Sigmoid colon (tissue), 6 donors: ENCODE measurements at regions not wholly inside any gene's neighbourhood (a gene's known extent, or its start where the extent isn't known, plus 50 kb on each side); places are given as distances from the start of the nearest gene placed in this dataset.

Experiments
- DNase-seq: peaks from one replicate; pipeline ENCODE4 v3.0.0-alpha.2; 2019
- H3K27ac ChIP-seq, 4 donors: fragments of 200-600 bp; sonication (generic); one replicate each; pipeline ENCODE4 v1.5.1; 2016 to 2019; ENCODE audit warnings: mild to moderate bottlenecking in 1 of 4
- H3K27me3 ChIP-seq, 3 donors: fragments of 200-600 bp; sonication (generic); one replicate each; pipeline ENCODE4 v1.5.1; 2019; ENCODE audit warnings: mild to moderate bottlenecking in 1 of 3
- H3K36me3 ChIP-seq, 4 donors: fragments of 200-600 bp; sonication (generic); one replicate each; pipeline ENCODE4 v1.5.1; 2016 to 2019
- H3K4me1 ChIP-seq, 4 donors: fragments of 200-600 bp; sonication (generic); one replicate each; pipeline ENCODE4 v1.5.1; 2017 to 2019
- H3K4me3 ChIP-seq, 4 donors: fragments of 200-600 bp; sonication (generic); one replicate each; pipeline ENCODE4 v1.5.1; 2017 to 2019; ENCODE audit warnings: mild to moderate bottlenecking in 2 of 4, moderate library complexity in 1 of 4
- H3K9me3 ChIP-seq, 4 donors: fragments of 200-600 bp in 3 of 4; sonication (generic) in 3 of 4; one replicate each; pipeline versions ENCODE4 v1.5.1 to v1.6.1; 2013 to 2019
- CTCF ChIP-seq, 4 experiments: fragments of 450-650 bp in 3 of 4; fragments of 200-600 bp in 1 of 4; IDR thresholded peaks; one replicate each; pipeline ENCODE4 v1.5.1; 2016 to 2019; ENCODE audit warnings: antibody characterized with exemption in 4 of 4, mild to moderate bottlenecking in 3 of 4, moderate library complexity in 2 of 4
- EP300 ChIP-seq, 4 donors: sonication (generic); formaldehyde crosslinking; IDR thresholded peaks; one replicate each; pipeline ENCODE4 v1.6.1; 2017; ENCODE audit warnings: antibody characterized with exemption in 4 of 4
- POLR2A ChIP-seq, 2 donors: fragments of 450-650 bp; IDR thresholded peaks; one replicate each; pipeline ENCODE4 v1.6.1; 2016; ENCODE audit warnings: antibody characterized with exemption in 2 of 2, mild to moderate bottlenecking in 2 of 2, moderate library complexity in 2 of 2
- POLR2AphosphoS5 ChIP-seq, 4 donors: sonication (generic); formaldehyde crosslinking; IDR thresholded peaks; one replicate each; pipeline ENCODE4 v1.6.1; 2017; ENCODE audit warnings: antibody characterized with exemption in 4 of 4
- WGBS, 2 donors: extraction: QIAGEN DNeasy Blood & Tissue Kit; methylation state at CpG; one replicate each; pipeline ENCODE4 v1.1.7; 2013; 5-methylcytosine and 5-hydroxymethylcytosine counted together
- intact Hi-C: fragments of 100-400 bp; cut with DNase I; formaldehyde crosslinking; loops from one replicate; pipeline ENCODE4 v1.15.1; 2023
- donor health status: healthy with polysubstance abuse.
- donor health status: healthy.

- Histone ChIP-seq H3K36me3 (no peaks in the 10 kb centered on the region), H3K27ac (no peak overlapping the region), H3K4me1 (peaks cover 0 to 3% (median 0%) of the 10 kb centered on the region in 4 donors), H3K4me3 (no peak overlapping the region), H3K27me3 (no peaks in the 10 kb centered on the region), H3K9me3 (no peaks in the 10 kb centered on the region)
- no peak for DNase-seq
- intact Hi-C loops = no loop called here
- 80 to 82% methylated on average over 5 of the region's 5 CpGs for WGBS, 2 donors
- TF ChIP-seq POLR2A (IDR thresholded peaks at IDR 0.05) = no peak
These were observed 1006.6 kb upstream of the LRRN3 start for GRCh38 chr7:110084181-110084807.

DNA sequence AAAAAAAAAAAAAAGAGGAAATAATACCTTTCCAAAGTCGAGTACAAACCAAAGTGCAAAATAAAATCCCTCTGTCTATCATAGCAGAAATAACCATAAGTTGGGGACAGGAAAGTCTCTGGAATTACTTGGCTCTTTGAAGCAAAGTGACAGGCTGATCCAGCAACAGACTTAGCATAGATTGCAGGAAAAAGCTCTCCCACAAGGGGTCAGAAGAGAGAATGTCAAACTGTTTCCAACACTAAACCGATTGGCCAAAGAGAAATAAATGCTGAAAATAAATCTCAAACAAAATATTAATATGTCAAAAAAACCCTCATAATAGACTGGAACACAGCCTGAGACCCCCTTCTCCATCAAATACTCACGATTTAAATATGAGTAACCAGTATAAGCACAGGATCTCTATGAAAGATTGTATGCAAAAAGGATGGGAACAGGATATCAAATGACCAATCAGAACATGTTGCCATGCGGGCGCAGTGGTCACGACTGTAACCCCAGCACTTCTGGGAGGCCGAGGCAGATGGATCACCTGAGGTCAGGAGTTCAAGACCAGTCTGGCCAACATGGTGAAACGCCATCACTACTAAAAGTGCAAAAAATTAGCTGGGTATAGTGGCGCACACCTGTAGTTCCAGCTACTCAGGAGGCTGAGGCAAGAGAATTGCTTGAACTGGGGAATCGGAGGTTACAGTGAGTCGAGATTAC is 1000.7 kb upstream of the LRRN3 start:
- TF ChIP-seq EP300 (IDR thresholded peaks at IDR 0.05) = no peak
- no peak for TF ChIP-seq POLR2AphosphoS5 (IDR thresholded peaks at IDR 0.05)
- peak in 1 of 4 experiments; percentile 18 for TF ChIP-seq CTCF (IDR thresholded peaks at IDR 0.05)
- Histone ChIP-seq H3K27me3 (no peaks in the 10 kb centered on the region), H3K4me3 (no peak overlapping the region), H3K27ac (no peak overlapping the region), H3K9me3 (no peaks in the 10 kb centered on the region), H3K4me1 (peaks cover 0 to 12% (median 5%) of the 10 kb centered on the region in 4 donors), H3K36me3 (no peaks in the 10 kb centered on the region)
- WGBS, 2 donors = 76 to 85% methylated on average over 11 of the region's 11 CpGs
- intact Hi-C loops = no loop called here
- no peak for DNase-seq

DNA sequence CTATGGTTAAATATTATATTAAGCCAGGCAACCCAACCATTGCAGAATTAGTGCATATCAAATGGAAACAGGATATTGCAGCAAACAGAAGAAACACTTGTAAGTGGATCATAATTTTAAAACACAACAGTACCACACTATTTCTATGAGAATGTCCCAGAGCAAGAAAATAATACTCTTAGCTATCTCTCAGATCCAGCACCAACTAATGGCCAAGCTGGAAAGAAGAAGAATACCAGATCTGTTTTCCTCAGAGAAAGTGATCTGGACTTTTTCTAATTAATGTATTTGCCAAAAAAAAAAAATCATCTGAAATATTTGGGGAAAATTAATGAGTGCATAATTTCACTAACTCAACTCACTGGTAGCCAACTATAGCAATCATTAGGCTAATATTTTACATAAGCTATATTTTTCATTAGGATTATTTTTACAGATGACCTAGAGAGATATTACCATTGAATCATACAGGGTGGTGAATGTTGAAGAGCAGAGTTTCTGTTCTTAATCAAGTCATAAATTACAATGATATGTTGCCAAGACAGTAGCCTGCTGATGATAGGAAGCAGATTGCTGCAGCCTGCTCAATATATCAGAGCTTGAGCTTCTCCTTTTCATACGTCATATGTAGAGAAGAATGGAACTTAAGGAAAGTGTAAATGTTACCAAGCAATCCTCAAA is 995.4 kb upstream of the LRRN3 start:
- no peaks in the 10 kb centered on the region for H3K27me3 ChIP-seq
- peaks cover 0 to 25% (median 13%) of the 10 kb centered on the region in 4 donors for H3K4me1 ChIP-seq
- no peaks in the 10 kb centered on the region for H3K36me3 ChIP-seq
- TF ChIP-seq POLR2A (IDR thresholded peaks at IDR 0.05) = no peak
- TF ChIP-seq POLR2AphosphoS5 (IDR thresholded peaks at IDR 0.05) = peak in 2 of 4 donors; percentile 31 to 60
- DNase-seq = no peak
- 36 to 74% methylated on average over 1 of the region's 1 CpG for WGBS, 2 donors
- no peak overlapping the region for H3K27ac ChIP-seq
- no peak overlapping the region for H3K4me3 ChIP-seq
- intact Hi-C loops = no loop called here
- peaks cover 0 to 8% (median 2%) of the 10 kb centered on the region in 4 donors for H3K9me3 ChIP-seq

- no peak for DNase-seq
- Histone ChIP-seq H3K4me1 (no peaks in the 10 kb centered on the region), H3K9me3 (peaks cover 0 to 3% (median 0%) of the 10 kb centered on the region in 4 donors), H3K27me3 (no peaks in the 10 kb centered on the region), H3K4me3 (no peak overlapping the region), H3K27ac (no peak overlapping the region), H3K36me3 (no peaks in the 10 kb centered on the region)
- WGBS, 2 donors = 84 to 88% methylated on average over 5 of the region's 5 CpGs
- intact Hi-C loops = no loop called here
- TF ChIP-seq POLR2A (IDR thresholded peaks at IDR 0.05) = no peak
- TF ChIP-seq EP300 (IDR thresholded peaks at IDR 0.05) = no peak
- no peak for TF ChIP-seq CTCF (IDR thresholded peaks at IDR 0.05)
- TF ChIP-seq POLR2AphosphoS5 (IDR thresholded peaks at IDR 0.05) = no peak
These were observed 986.7 kb upstream of the LRRN3 start for GRCh38 chr7:110104243-110104642.

DNA sequence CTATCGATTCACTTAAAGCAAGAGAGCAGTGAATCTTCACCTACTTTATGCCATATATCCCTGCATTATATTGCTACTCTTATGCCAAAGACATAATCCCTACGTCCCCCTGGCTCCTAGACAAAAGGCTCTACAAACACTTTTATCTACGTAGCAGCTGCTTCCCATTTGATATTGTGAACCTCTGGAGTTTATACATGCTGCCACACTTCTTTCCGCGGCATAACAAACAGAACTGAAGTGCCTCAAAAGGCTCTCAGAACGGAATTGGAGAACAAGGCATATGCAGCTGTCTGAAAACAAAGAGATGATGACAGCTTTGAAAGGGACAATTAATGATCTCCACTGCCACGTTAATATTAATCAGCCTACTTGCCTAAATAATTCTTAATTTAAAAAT is 985.6 kb upstream of the LRRN3 start:
- no peak overlapping the region for H3K4me3 ChIP-seq
- H3K4me1 ChIP-seq = no peaks in the 10 kb centered on the region
- no peak for TF ChIP-seq EP300 (IDR thresholded peaks at IDR 0.05)
- TF ChIP-seq CTCF (IDR thresholded peaks at IDR 0.05) = no peak
- no peak for TF ChIP-seq POLR2AphosphoS5 (IDR thresholded peaks at IDR 0.05)
- TF ChIP-seq POLR2A (IDR thresholded peaks at IDR 0.05) = no peak
- no peaks in the 10 kb centered on the region for H3K36me3 ChIP-seq
- no peak for DNase-seq
- H3K9me3 ChIP-seq = no peaks in the 10 kb centered on the region
- no peak overlapping the region for H3K27ac ChIP-seq
- no peaks in the 10 kb centered on the region for H3K27me3 ChIP-seq
- intact Hi-C loops = no loop called here
- WGBS, 2 donors = 57 to 70% methylated on average over 7 of the region's 7 CpGs
